ENCODE measurements at regions not wholly inside any gene's neighbourhood (a gene's known extent, or its start where the extent isn't known, plus 50 kb on each side); places are given as distances from the start of the nearest gene placed in this dataset.

DNA sequence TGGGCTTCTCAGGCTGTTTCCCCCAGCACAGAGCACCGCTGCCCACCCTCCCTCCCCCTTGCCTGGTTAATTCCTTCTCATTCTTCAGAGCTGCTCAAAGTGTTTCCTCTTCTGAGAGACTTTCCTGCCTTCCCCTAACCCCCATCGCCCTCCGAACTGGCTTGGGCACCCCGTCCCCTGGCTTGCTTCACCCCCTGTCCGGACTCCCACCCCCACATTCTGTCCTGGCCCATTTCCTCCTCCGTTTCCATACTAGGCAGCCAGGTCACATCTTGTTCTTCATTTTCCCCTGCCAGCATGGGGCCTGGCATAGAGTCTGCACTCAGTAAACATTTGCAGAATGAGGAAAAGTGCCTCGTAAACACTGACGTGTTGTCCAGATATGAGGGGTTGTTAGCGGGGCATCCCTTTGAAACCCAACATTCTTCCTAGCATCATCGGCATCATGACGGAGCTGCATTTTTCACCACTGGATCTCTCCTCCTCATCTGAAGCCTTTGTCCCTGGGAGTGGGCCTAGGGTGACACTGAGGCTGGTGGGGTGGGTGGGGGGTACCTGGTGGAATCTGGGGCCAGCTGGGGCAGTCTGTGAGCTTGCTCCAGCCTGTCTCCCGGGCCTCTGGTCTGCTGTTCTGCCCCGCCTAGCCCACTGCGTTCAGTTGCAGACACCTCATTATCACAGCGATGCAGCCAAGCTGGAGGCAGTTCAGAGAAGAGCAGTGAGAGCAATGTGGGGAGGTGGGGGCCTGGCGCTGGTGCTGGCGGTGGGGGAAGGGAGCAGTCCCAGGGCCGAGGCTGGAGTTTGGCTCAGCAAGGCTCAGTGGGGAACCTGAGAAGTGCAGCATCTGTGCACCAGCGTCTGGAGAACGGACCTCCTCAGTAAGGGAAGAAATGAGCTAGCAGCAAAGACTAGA lies 149.4 kb upstream of the PJA1 start:
- Mint-ChIP-seq H3K27ac (no peak overlapping the region), H3K9me3 (ENCODE audit: low read depth) (peaks cover 8% of the 10 kb centered on the region), H3K4me1 (ENCODE audit: low read depth) (peaks cover 6% of the 10 kb centered on the region), H3K4me3 (ENCODE audit: low read depth) (no peak overlapping the region), H3K36me3 (ENCODE audit: insufficient read depth) (no peaks in the 10 kb centered on the region), H3K27me3 (no peaks in the 10 kb centered on the region)
- DNase-seq (ENCODE audit: low spot score, unreplicated experiment) = no peak
- TF ChIP-seq, protein P1, sequence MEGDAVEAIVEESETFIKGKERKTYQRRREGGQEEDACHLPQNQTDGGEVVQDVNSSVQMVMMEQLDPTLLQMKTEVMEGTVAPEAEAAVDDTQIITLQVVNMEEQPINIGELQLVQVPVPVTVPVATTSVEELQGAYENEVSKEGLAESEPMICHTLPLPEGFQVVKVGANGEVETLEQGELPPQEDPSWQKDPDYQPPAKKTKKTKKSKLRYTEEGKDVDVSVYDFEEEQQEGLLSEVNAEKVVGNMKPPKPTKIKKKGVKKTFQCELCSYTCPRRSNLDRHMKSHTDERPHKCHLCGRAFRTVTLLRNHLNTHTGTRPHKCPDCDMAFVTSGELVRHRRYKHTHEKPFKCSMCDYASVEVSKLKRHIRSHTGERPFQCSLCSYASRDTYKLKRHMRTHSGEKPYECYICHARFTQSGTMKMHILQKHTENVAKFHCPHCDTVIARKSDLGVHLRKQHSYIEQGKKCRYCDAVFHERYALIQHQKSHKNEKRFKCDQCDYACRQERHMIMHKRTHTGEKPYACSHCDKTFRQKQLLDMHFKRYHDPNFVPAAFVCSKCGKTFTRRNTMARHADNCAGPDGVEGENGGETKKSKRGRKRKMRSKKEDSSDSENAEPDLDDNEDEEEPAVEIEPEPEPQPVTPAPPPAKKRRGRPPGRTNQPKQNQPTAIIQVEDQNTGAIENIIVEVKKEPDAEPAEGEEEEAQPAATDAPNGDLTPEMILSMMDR (IDR thresholded peaks at IDR 0.05; ENCODE audit: unreplicated experiment) = no peak

DNA sequence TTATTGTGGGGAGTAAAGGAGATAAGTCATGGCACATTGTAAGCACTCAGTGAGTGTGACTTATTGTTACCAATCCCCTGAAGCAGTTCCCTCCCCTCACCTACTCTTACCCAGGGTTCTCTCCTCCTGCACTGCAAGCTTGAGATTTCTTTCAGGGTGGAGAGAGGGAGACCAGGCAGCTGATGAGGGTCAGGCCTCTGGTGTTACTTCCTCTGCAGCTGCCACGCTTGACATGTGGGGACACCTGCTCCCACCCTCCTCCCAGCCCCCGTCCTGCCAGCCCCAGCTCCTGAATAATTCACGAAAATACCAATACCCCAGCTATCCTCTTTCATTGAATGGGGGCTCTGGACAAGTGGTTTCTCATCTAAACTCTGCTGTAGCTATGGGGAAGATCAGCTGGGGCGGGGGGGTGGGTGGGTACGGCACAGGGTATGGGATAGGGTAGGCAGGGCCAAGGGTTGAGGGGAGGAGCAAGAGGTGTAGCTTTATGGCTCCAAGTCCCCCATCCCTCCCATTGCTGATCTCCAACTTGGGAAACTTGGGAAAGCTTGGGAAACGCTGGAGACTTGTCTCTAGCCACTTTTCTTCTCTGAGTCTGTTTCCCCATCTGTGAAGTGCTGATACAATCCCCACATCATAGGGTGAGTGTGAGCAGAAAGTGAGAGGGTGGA lies 148.5 kb upstream of the PJA1 start:
- Mint-ChIP-seq H3K27me3 (no peaks in the 10 kb centered on the region), H3K9me3 (ENCODE audit: low read depth) (peaks cover 8% of the 10 kb centered on the region), H3K27ac (no peak overlapping the region), H3K4me1 (ENCODE audit: low read depth) (peaks cover 12% of the 10 kb centered on the region), H3K4me3 (ENCODE audit: low read depth) (no peak overlapping the region), H3K36me3 (ENCODE audit: insufficient read depth) (no peaks in the 10 kb centered on the region)
- DNase-seq (ENCODE audit: low spot score, unreplicated experiment) = no peak
- TF ChIP-seq, protein P1 (IDR thresholded peaks at IDR 0.05; ENCODE audit: unreplicated experiment) = no peak

DNA sequence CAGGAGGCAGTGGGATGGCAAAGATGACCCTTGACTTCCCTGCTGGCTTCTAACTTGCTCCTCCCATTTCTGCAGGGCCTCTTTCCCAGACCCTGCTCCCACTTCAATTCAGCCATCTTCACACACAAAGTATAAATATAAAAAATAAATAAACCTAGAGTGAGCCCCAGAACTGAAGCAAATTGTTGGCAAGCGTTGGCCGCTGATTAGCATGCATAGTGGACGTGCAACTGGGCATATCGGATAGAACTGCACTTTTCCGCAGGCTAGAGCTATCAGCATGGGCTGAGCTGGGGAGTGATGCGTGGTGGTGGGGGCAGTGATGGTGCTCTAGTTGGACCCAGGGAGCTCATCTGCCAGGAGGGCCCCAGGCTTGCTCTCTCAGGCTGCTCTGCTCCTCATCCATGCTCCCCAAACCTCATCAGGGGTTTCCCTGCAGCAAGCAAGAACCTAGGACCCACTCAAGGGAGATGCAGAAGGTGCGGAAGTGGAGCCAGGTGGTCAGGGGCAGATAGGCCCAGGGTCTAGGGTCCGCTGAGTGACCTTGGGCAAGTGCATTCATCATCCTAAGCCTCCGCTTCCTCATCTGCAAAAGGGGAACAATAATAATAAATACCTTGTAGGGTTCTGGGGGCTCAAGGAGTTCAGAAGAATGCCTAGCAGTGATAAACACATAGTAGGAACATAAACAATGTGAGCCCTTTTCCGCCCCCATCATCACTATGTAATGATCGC lies 146.8 kb upstream of the PJA1 start:
- H3K27ac Mint-ChIP-seq = no peak overlapping the region
- TF ChIP-seq, protein P1 (IDR thresholded peaks at IDR 0.05; ENCODE audit: unreplicated experiment) = no peak
- H3K36me3 Mint-ChIP-seq (ENCODE audit: insufficient read depth) = no peaks in the 10 kb centered on the region
- no peak overlapping the region for H3K4me3 Mint-ChIP-seq (ENCODE audit: low read depth)
- H3K4me1 Mint-ChIP-seq (ENCODE audit: low read depth) = peaks cover 5% of the 10 kb centered on the region
- DNase-seq (ENCODE audit: low spot score, unreplicated experiment) = no peak
- peaks cover 4% of the 10 kb centered on the region for H3K9me3 Mint-ChIP-seq (ENCODE audit: low read depth)
- H3K27me3 Mint-ChIP-seq = peaks cover 3% of the 10 kb centered on the region

DNA sequence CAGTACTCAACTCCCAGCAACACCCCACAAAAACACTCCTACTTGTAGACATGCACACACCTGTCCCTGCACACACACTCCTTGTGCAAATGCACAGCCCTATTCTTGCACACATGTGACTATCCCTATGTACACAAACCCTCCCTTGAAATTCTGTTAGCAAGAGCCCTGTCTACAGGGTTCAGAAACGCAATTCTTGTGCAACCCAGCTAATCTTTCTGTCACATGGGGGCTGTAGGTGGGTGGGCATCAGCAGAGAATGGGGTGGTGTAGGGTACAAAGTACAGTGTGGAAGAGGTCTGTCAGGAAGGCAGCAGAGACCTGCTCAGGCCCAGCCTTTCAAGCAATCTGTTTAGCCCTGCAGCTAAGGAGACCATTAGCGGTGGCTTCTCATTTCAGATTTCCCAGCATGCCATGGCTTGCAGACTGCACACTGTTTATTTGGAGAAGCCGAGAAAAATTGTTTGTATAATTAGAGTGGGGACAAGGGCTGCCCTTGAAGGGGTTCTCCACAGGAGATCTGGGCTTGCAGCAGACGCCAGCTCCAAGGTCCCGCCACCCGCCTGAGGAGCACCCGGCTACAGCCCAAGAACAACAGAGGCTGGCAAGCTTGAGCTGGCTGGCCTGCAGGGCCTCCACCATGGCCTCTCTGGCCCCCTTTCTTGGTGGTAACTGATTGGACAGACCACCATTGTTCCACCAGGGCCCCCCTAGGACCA lies 144.0 kb upstream of the PJA1 start:
- H3K9me3 Mint-ChIP-seq (ENCODE audit: low read depth) = peaks cover 4% of the 10 kb centered on the region
- DNase-seq (ENCODE audit: low spot score, unreplicated experiment) = no peak
- peaks cover 10% of the 10 kb centered on the region for H3K27me3 Mint-ChIP-seq
- no peak overlapping the region for H3K4me3 Mint-ChIP-seq (ENCODE audit: low read depth)
- H3K36me3 Mint-ChIP-seq (ENCODE audit: insufficient read depth) = no peaks in the 10 kb centered on the region
- H3K27ac Mint-ChIP-seq = no peak overlapping the region
- TF ChIP-seq, protein P1 (IDR thresholded peaks at IDR 0.05; ENCODE audit: unreplicated experiment) = no peak
- H3K4me1 Mint-ChIP-seq (ENCODE audit: low read depth) = peaks cover 5% of the 10 kb centered on the region

Data from progenitor cell of endocrine pancreas (in vitro differentiated cells).